Esophagus squamous epithelium (tissue), 5 donors: ENCODE measurements at regions not wholly inside any gene's neighbourhood (a gene's known extent, or its start where the extent isn't known, plus 50 kb on each side); places are given as distances from the start of the nearest gene placed in this dataset.

Experiments used
- DNase-seq: peaks from one replicate; lab custom pipeline; 2025; lab: John Stamatoyannopoulos, UW
- H3K27ac ChIP-seq, 4 donors: fragments of 200-600 bp; sonication (generic); one replicate each; pipeline ENCODE4 v1.5.1; 2016 to 2019; ENCODE audit warnings: mild to moderate bottlenecking in 1 of 4
- H3K27me3 ChIP-seq, 4 donors: fragments of 200-600 bp; sonication (generic); 1 replicate in 3 of 4; 2 replicates in 1 of 4; pipeline versions ENCODE4 v1.5.1 to v1.6.0; 2017 to 2021; ENCODE audit warnings: antibody characterized with exemption in 1 of 4
- H3K36me3 ChIP-seq, 3 donors: fragments of 200-600 bp; sonication (generic); one replicate each; pipeline ENCODE4 v1.5.1; 2016 to 2019
- H3K4me1 ChIP-seq, 3 donors: fragments of 200-600 bp; sonication (generic); one replicate each; pipeline ENCODE4 v1.5.1; 2017 to 2019
- H3K4me3 ChIP-seq, 4 donors: fragments of 200-600 bp; sonication (generic); 1 replicate in 3 of 4; 2 replicates in 1 of 4; pipeline ENCODE4 v1.5.1; 2016 to 2019; ENCODE audit warnings: mild to moderate bottlenecking in 2 of 4, moderate library complexity in 1 of 4
- H3K9me3 ChIP-seq, 3 donors: fragments of 200-600 bp; sonication (generic); one replicate each; pipeline ENCODE4 v1.5.1; 2016 to 2019
- CTCF ChIP-seq, 6 experiments: fragments of 450-650 bp in 4 of 6; fragments of 200-600 bp in 2 of 6; sonication (generic) in 2 of 6; IDR thresholded peaks; one replicate each; pipeline ENCODE4 v1.5.1; 2016 to 2019; ENCODE audit warnings: antibody characterized with exemption in 6 of 6, mild to moderate bottlenecking in 4 of 6, moderate library complexity in 4 of 6
- POLR2A ChIP-seq, 4 donors: fragments of 450-650 bp; IDR thresholded peaks; one replicate each; pipeline ENCODE4 v1.6.1; 2017; ENCODE audit warnings: antibody characterized with exemption in 4 of 4, mild to moderate bottlenecking in 4 of 4, moderate library complexity in 3 of 4
- WGBS, 2 donors: methylation state at CpG; one replicate each; pipeline ENCODE4 v1.1.5; 2018; 5-methylcytosine and 5-hydroxymethylcytosine counted together
- intact Hi-C: fragments of 100-400 bp; cut with DNase I; formaldehyde crosslinking; loops from one replicate; pipeline ENCODE4 v1.15.0; 2022
- donor health status: DM: yes; HTN: yes; CAD: no.

- Histone ChIP-seq H3K9me3 (no peaks in the 10 kb centered on the region), H3K27me3 (no peaks in the 10 kb centered on the region), H3K36me3 (no peaks in the 10 kb centered on the region), H3K4me3 (no peak overlapping the region), H3K4me1 (no peaks in the 10 kb centered on the region), H3K27ac (no peak overlapping the region)
- DNase-seq, result no peak
- WGBS, 2 donors, result 22 to 45% methylated on average over 1 of the region's 1 CpG
- TF ChIP-seq POLR2A (IDR thresholded peaks at IDR 0.05) (no peak), CTCF (IDR thresholded peaks at IDR 0.05) (no peak)
- intact Hi-C loops, result no loop called here
Observed at GRCh38 chr6:66245231-66245630, 538.2 kb upstream of the EYS start.

- TF ChIP-seq CTCF (IDR thresholded peaks at IDR 0.05) (no peak), POLR2A (IDR thresholded peaks at IDR 0.05) (no peak)
- no peak for DNase-seq
- Histone ChIP-seq H3K9me3 (no peaks in the 10 kb centered on the region), H3K36me3 (no peaks in the 10 kb centered on the region), H3K4me3 (no peak overlapping the region), H3K27me3 (no peaks in the 10 kb centered on the region), H3K4me1 (no peaks in the 10 kb centered on the region), H3K27ac (no peak overlapping the region)
- WGBS, 2 donors, result 55 to 60% methylated on average over 2 of the region's 2 CpGs
- intact Hi-C loops, result no loop called here
Observed at GRCh38 chr6:66238851-66239250, 531.8 kb upstream of the EYS start.

- no peak for DNase-seq
- WGBS, 2 donors, result 54 to 71% methylated on average over 2 of the region's 2 CpGs
- no peaks in the 10 kb centered on the region for H3K9me3 ChIP-seq
- intact Hi-C loops, result no loop called here
- no peak for TF ChIP-seq POLR2A (IDR thresholded peaks at IDR 0.05)
- no peak for TF ChIP-seq CTCF (IDR thresholded peaks at IDR 0.05)
- H3K4me1 ChIP-seq, result no peaks in the 10 kb centered on the region
- H3K27ac ChIP-seq, result no peak overlapping the region
- H3K27me3 ChIP-seq, result no peaks in the 10 kb centered on the region
- H3K4me3 ChIP-seq, result no peak overlapping the region
- H3K36me3 ChIP-seq, result no peaks in the 10 kb centered on the region
Observed at GRCh38 chr6:66232890-66233289, 525.9 kb upstream of the EYS start.

- TF ChIP-seq CTCF (IDR thresholded peaks at IDR 0.05), result no peak
- TF ChIP-seq POLR2A (IDR thresholded peaks at IDR 0.05), result no peak
- WGBS, 2 donors, result 52 to 73% methylated on average over 3 of the region's 3 CpGs
- intact Hi-C loops, result no loop called here
- no peak overlapping the region for H3K4me3 ChIP-seq
- no peaks in the 10 kb centered on the region for H3K9me3 ChIP-seq
- H3K27me3 ChIP-seq, result no peaks in the 10 kb centered on the region
- no peaks in the 10 kb centered on the region for H3K4me1 ChIP-seq
- DNase-seq, result no peak
- H3K36me3 ChIP-seq, result no peaks in the 10 kb centered on the region
- no peak overlapping the region for H3K27ac ChIP-seq
Observed at GRCh38 chr6:66230591-66230990, 523.6 kb upstream of the EYS start.

- WGBS, 2 donors, result 24 to 43% methylated on average over 2 of the region's 2 CpGs
- Histone ChIP-seq H3K4me1 (no peaks in the 10 kb centered on the region), H3K4me3 (no peak overlapping the region), H3K9me3 (no peaks in the 10 kb centered on the region), H3K27ac (no peak overlapping the region), H3K27me3 (no peaks in the 10 kb centered on the region), H3K36me3 (no peaks in the 10 kb centered on the region)
- no peak for DNase-seq
- no peak for TF ChIP-seq POLR2A (IDR thresholded peaks at IDR 0.05)
- TF ChIP-seq CTCF (IDR thresholded peaks at IDR 0.05), result no peak
- intact Hi-C loops, result no loop called here
Observed at GRCh38 chr6:66226109-66226508, 519.1 kb upstream of the EYS start.
